Stimulated activated CD8-positive, alpha-beta memory T cell treated with anti-CD3 and anti-CD28 coated beads, Interleukin-7, amount 100 ng/mL, for 1 hour (primary cell): ENCODE measurements at regions not wholly inside any gene's neighbourhood (a gene's known extent, or its start where the extent isn't known, plus 50 kb on each side); places are given as distances from the start of the nearest gene placed in this dataset.
"Not testable (repeated sequence)": the region's sequence is repeated elsewhere in the genome, so short reads cannot be mapped to it uniquely, and the experiment has no call there.

Experiments
- DNase-seq, 2 donors: peaks; one replicate each; pipeline ENCODE4 v3.0.0-alpha.2; 2020; ENCODE audit warnings: low read depth in 2 of 2

GRCh38 chr16:88128556-88128955 lies 177.3 kb downstream of the BANP start:
- no peak for DNase-seq

GRCh38 chr16:88129133-88129532 lies 177.9 kb downstream of the BANP start:
- DNase-seq, result not testable (repeated sequence)

- no peak for DNase-seq
Measured at GRCh38 chr16:88130016-88130415, 178.8 kb downstream of the BANP start.

- DNase-seq, result no peak
Measured at GRCh38 chr16:88130681-88131080, 179.4 kb downstream of the BANP start.

- no peak for DNase-seq
Measured at GRCh38 chr16:88131256-88131655, 180.0 kb downstream of the BANP start.

- no peak for DNase-seq
Measured at GRCh38 chr16:88131966-88132365, 180.7 kb downstream of the BANP start.

- DNase-seq, result no peak
Measured at GRCh38 chr16:88132836-88133506, 181.7 kb downstream of the BANP start.

GRCh38 chr16:88133507-88133843 lies 182.2 kb downstream of the BANP start:
- no peak for DNase-seq

GRCh38 chr16:88134172-88134898 lies 183.1 kb downstream of the BANP start:
- not testable (repeated sequence) for DNase-seq

- not testable (repeated sequence) for DNase-seq
Measured at GRCh38 chr16:88134899-88135682, 183.9 kb downstream of the BANP start.

- DNase-seq, result not testable (repeated sequence)
Measured at GRCh38 chr16:88136211-88136713, 185.0 kb downstream of the BANP start.

- not testable (repeated sequence) for DNase-seq
Measured at GRCh38 chr16:88136939-88137338, 185.7 kb downstream of the BANP start.

GRCh38 chr16:88139141-88139540 lies 187.9 kb downstream of the BANP start:
- not testable (repeated sequence) for DNase-seq

- not testable (repeated sequence) for DNase-seq
Measured at GRCh38 chr16:88140195-88140594, 189.0 kb downstream of the BANP start.

GRCh38 chr16:88141580-88141979 lies 190.3 kb downstream of the BANP start:
- no peak for DNase-seq

GRCh38 chr16:88142056-88142935 lies 191.1 kb downstream of the BANP start:
- not testable (repeated sequence) for DNase-seq

GRCh38 chr16:88143122-88144027 lies 192.1 kb downstream of the BANP start:
- not testable (repeated sequence) for DNase-seq

GRCh38 chr16:88144028-88144511 lies 192.8 kb downstream of the BANP start:
- no peak for DNase-seq

GRCh38 chr16:88145376-88145775 lies 194.1 kb downstream of the BANP start:
- not testable (repeated sequence) for DNase-seq

GRCh38 chr16:88145824-88146405 lies 194.7 kb downstream of the BANP start:
- DNase-seq, result not testable (repeated sequence)
